Transverse colon (tissue), 4 donors: ENCODE measurements at regions not wholly inside any gene's neighbourhood (a gene's known extent, or its start where the extent isn't known, plus 50 kb on each side); places are given as distances from the start of the nearest gene placed in this dataset.
"Not testable (repeated sequence)": the region's sequence is repeated elsewhere in the genome, so short reads cannot be mapped to it uniquely, and the experiment has no call there.

ENCODE experiments used
- DNase-seq: peaks from one replicate; pipeline ENCODE4 v3.0.0-alpha.2; 2019
- H3K27ac ChIP-seq, 4 donors: fragments of 200-600 bp; sonication (generic); 2 replicates each; pipeline ENCODE4 v1.5.1; 2016 to 2018; ENCODE audit warnings: inconsistent platforms in 4 of 4
- H3K27me3 ChIP-seq: fragments of 200-600 bp; sonication (generic); 2 replicates; pipeline ENCODE4 v1.5.1; 2017; ENCODE audit warnings: inconsistent platforms
- H3K36me3 ChIP-seq, 4 donors: fragments of 200-600 bp; sonication (generic); 2 replicates each; pipeline ENCODE4 v1.5.1; 2017 to 2019; ENCODE audit warnings: inconsistent platforms in 4 of 4
- H3K4me1 ChIP-seq, 4 donors: fragments of 200-600 bp; sonication (generic); 2 replicates each; pipeline ENCODE4 v1.5.1; 2017 to 2020; ENCODE audit warnings: inconsistent platforms in 4 of 4
- H3K4me3 ChIP-seq, 4 donors: fragments of 200-600 bp; sonication (generic); 1 replicate in 1 of 4; 2 replicates in 3 of 4; pipeline versions ENCODE4 v1.5.1 to v1.6.1; 2017 to 2019; ENCODE audit warnings: inconsistent platforms in 4 of 4
- H3K9me3 ChIP-seq, 2 donors: fragments of 200-600 bp; sonication (generic); 2 replicates each; pipeline ENCODE4 v1.5.1; 2017 to 2019; ENCODE audit warnings: inconsistent platforms in 2 of 2
- EP300 ChIP-seq: sonication (generic); formaldehyde crosslinking; IDR thresholded peaks from one replicate; pipeline ENCODE4 v1.6.1; 2017; ENCODE audit warnings: antibody characterized with exemption, low read depth
- POLR2A ChIP-seq: fragments of 450-650 bp; IDR thresholded peaks from one replicate; pipeline ENCODE4 v1.6.1; 2016; ENCODE audit warnings: antibody characterized with exemption, mild to moderate bottlenecking, moderate library complexity
- POLR2AphosphoS5 ChIP-seq, 3 donors: sonication (generic); formaldehyde crosslinking; IDR thresholded peaks; one replicate each; pipeline ENCODE4 v1.6.1; 2016; ENCODE audit warnings: antibody characterized with exemption in 3 of 3
- WGBS, 2 donors: methylation state at CpG; one replicate each; pipeline ENCODE4 v1.1.5; 2018; ENCODE audit warnings: low coverage in 1 of 2; 5-methylcytosine and 5-hydroxymethylcytosine counted together
- in situ Hi-C, 4 donors: fragments of 200-750 bp; cut with MboI; loops; one replicate each; pipeline versions ENCODE4 v1.15.0 to v1.15.1; 2017; ENCODE audit warnings: low sequenced_read_pairs in 3 of 4, low pct_ligation_motif_present in 1 of 4, low pct_unique_long_range_greater_than_20kb in 1 of 4
- intact Hi-C: fragments of 100-400 bp; cut with DNase I; formaldehyde crosslinking; loops from one replicate; pipeline ENCODE4 v1.15.1; 2023; ENCODE audit warnings: low total_unique reads
- TF ChIP-seq, protein P1 (sequence below), 5 experiments: fragments of 200-600 bp in 3 of 5; fragments of 450-650 bp in 2 of 5; sonication (generic) in 3 of 5; IDR thresholded peaks; 1 replicate in 2 of 5; 2 replicates in 3 of 5; pipeline ENCODE4 v1.5.1; 2016 to 2017; ENCODE audit warnings: antibody characterized with exemption in 5 of 5, inconsistent platforms in 3 of 5, mild to moderate bottlenecking in 2 of 5, moderate library complexity in 1 of 5

- intact Hi-C loops, result no loop called here
- no peak for DNase-seq
- TF ChIP-seq, protein P1, sequence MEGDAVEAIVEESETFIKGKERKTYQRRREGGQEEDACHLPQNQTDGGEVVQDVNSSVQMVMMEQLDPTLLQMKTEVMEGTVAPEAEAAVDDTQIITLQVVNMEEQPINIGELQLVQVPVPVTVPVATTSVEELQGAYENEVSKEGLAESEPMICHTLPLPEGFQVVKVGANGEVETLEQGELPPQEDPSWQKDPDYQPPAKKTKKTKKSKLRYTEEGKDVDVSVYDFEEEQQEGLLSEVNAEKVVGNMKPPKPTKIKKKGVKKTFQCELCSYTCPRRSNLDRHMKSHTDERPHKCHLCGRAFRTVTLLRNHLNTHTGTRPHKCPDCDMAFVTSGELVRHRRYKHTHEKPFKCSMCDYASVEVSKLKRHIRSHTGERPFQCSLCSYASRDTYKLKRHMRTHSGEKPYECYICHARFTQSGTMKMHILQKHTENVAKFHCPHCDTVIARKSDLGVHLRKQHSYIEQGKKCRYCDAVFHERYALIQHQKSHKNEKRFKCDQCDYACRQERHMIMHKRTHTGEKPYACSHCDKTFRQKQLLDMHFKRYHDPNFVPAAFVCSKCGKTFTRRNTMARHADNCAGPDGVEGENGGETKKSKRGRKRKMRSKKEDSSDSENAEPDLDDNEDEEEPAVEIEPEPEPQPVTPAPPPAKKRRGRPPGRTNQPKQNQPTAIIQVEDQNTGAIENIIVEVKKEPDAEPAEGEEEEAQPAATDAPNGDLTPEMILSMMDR (IDR thresholded peaks at IDR 0.05), result no peak
- no peak for TF ChIP-seq POLR2A
- TF ChIP-seq EP300, result no peak
- TF ChIP-seq POLR2AphosphoS5 (IDR thresholded peaks at IDR 0.05), result no peak
- H3K36me3 ChIP-seq, result no peaks in the 10 kb centered on the region
- WGBS, 2 donors, result 42 to 47% methylated on average over 2 to 4 of the region's 4 CpGs
- H3K4me1 ChIP-seq, result peaks cover 0 to 12% (median 10%) of the 10 kb centered on the region in 4 donors
- H3K27ac ChIP-seq, result no peak overlapping the region
- no peaks in the 10 kb centered on the region for H3K9me3 ChIP-seq
- no peaks in the 10 kb centered on the region for H3K27me3 ChIP-seq
- in situ Hi-C loops, result no loop called here
- H3K4me3 ChIP-seq, result no peak overlapping the region
Measured at GRCh38 chr3:40939741-40940130, 259.6 kb upstream of the CTNNB1 start.

GRCh38 chr3:40940651-40941050, 258.7 kb upstream of the CTNNB1 start:
- no peak overlapping the region for H3K27ac ChIP-seq
- H3K36me3 ChIP-seq, result no peaks in the 10 kb centered on the region
- peaks cover 0 to 12% (median 10%) of the 10 kb centered on the region in 4 donors for H3K4me1 ChIP-seq
- intact Hi-C loops (no loop called here), in situ Hi-C loops (no loop called here)
- DNase-seq, result no peak
- no peaks in the 10 kb centered on the region for H3K9me3 ChIP-seq
- H3K27me3 ChIP-seq, result no peaks in the 10 kb centered on the region
- no peak for TF ChIP-seq POLR2A
- no peak for TF ChIP-seq POLR2AphosphoS5 (IDR thresholded peaks at IDR 0.05)
- TF ChIP-seq, protein P1 (IDR thresholded peaks at IDR 0.05), result no peak
- no peak for TF ChIP-seq EP300
- no peak overlapping the region for H3K4me3 ChIP-seq
- WGBS, 2 donors, result 46 to 75% methylated on average over 2 of the region's 2 CpGs

DNA sequence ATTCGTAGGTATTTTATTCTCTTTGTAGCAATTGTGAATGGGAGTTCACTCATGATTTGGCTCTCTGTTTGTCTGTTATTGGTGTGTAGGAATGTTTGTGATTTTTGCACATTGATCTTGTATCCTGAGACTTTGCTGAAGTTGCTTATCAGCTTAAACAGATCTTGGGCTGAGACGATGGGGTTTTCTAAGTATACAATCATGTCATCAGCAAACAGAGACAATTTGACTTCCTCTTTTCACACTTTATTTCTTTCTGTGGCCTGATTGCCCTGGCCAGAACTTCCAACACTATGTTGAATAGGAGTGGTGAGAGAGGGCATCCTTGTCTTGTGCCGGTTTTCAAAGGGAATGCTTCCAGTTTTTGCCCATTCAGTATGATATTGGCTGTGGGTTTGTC, 252.3 kb upstream of the CTNNB1 start:
- H3K4me1 ChIP-seq, DNase-seq, H3K27me3 ChIP-seq, H3K27ac ChIP-seq, intact Hi-C loops, H3K9me3 ChIP-seq, in situ Hi-C loops, H3K36me3 ChIP-seq, H3K4me3 ChIP-seq: not testable (repeated sequence)
- 89% methylated on average over 3 of the region's 3 CpGs; no CpG with 5 or more reads in 1 of the 2 donors for WGBS, 2 donors

DNA sequence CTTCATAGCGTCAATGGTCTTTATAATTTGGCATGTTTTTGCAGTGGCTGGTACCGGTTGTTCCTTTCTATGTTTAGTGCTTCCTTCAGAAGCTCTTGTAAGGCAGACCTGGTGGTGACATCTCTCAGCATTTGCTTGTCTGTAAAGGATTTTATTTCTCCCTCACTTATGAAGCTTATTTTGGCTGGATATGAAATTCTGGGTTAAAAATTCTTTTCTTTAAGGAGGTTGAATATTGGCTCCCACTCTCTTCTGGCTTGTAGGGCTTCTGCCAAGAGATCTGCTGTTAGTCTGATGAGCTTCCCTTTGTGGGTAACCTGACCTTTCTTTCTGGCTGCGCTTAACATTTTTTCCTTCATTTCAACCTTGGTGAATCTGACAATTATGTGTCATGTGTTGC, 250.0 kb upstream of the CTNNB1 start:
- DNase-seq, H3K27me3 ChIP-seq, H3K4me1 ChIP-seq, in situ Hi-C loops, H3K4me3 ChIP-seq, H3K36me3 ChIP-seq, intact Hi-C loops, H3K27ac ChIP-seq: not testable (repeated sequence)
- WGBS, 2 donors, result 89 to 95% methylated on average over 2 to 3 of the region's 3 CpGs
- peaks cover 10 to 11% of the 10 kb centered on the region in 2 donors for H3K9me3 ChIP-seq

DNA sequence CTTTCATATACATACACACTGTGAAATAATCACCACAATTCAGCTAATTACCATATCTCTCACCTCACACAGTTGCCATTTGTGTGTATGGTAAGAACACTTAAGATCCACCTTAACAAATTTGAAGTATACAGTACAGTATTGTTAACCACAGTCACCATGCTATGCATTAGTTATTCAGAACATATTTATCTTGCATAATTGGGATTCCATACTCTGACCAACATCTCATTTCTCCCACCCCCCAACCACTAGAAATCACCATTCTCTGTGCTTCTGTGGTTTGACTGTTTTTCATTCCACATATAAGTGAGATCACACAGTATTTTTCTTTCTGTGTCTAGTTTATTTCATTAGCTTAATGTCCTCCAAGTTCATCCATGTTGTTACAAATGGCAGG, 247.7 kb upstream of the CTNNB1 start:
- no peaks in the 10 kb centered on the region for H3K36me3 ChIP-seq
- in situ Hi-C loops, result loop anchor here in 1 of 4 donors (25.0 kb wide), 1 partner anchor 364 kb away; no protein-coding TSS in a partner anchor
- no peak overlapping the region for H3K27ac ChIP-seq
- intact Hi-C loops, result no loop called here
- DNase-seq, result no peak
- TF ChIP-seq POLR2A, result no peak
- TF ChIP-seq EP300, result no peak
- TF ChIP-seq, protein P1 (IDR thresholded peaks at IDR 0.05), result no peak
- no peak for TF ChIP-seq POLR2AphosphoS5 (IDR thresholded peaks at IDR 0.05)
- no peaks in the 10 kb centered on the region for H3K27me3 ChIP-seq
- H3K4me1 ChIP-seq, result no peaks in the 10 kb centered on the region
- no peak overlapping the region for H3K4me3 ChIP-seq
- peaks cover 10 to 11% of the 10 kb centered on the region in 2 donors for H3K9me3 ChIP-seq
